GM23338 (cell line): ENCODE measurements at regions not wholly inside any gene's neighbourhood (a gene's known extent, or its start where the extent isn't known, plus 50 kb on each side); places are given as distances from the start of the nearest gene placed in this dataset.

Experiments used
- CREB1 ChIP-seq: fragments of 250-450 bp; sonication (Bioruptor Pico); IDR thresholded peaks from 2 replicates; pipeline ENCODE4 v1.5.0; 2020; ENCODE audit warnings: low read depth, mild to moderate bottlenecking, moderate library complexity
- EZH2 ChIP-seq: fragments of 200-600 bp; sonication (generic); IDR thresholded peaks from one replicate; pipeline ENCODE4 v1.8.0; 2017; ENCODE audit warnings: antibody characterized with exemption, mild to moderate bottlenecking, low read depth; ENCODE audit not compliant: unreplicated experiment
- EZH2phosphoT487 ChIP-seq: fragments of 200-600 bp; sonication (generic); IDR thresholded peaks from one replicate; pipeline ENCODE4 v1.8.1; 2018; ENCODE audit warnings: antibody characterized with exemption; ENCODE audit not compliant: unreplicated experiment
- JUNB ChIP-seq: IDR thresholded peaks from one replicate; pipeline ENCODE4 v1.6.1; 2016; ENCODE audit warnings: antibody characterized with exemption; ENCODE audit not compliant: unreplicated experiment
- POLR2AphosphoS5 ChIP-seq: IDR thresholded peaks from 2 replicates; pipeline ENCODE4 v1.6.1; 2016; ENCODE audit warnings: antibody characterized with exemption, low read depth
- REST ChIP-seq: IDR thresholded peaks from one replicate; pipeline ENCODE4 v1.6.1; 2018; ENCODE audit warnings: antibody characterized with exemption; ENCODE audit not compliant: unreplicated experiment
- STAT1 ChIP-seq: IDR thresholded peaks from one replicate; pipeline ENCODE4 v1.6.1; 2016; ENCODE audit warnings: antibody characterized with exemption; ENCODE audit not compliant: unreplicated experiment
- ZNF114 ChIP-seq: fragments of 250-450 bp; sonication (Bioruptor Pico); IDR thresholded peaks from 2 replicates; pipeline ENCODE4 v1.5.0; 2020; ENCODE audit warnings: mild to moderate bottlenecking, moderate library complexity
- ZNF331 ChIP-seq: fragments of 250-450 bp; sonication (Bioruptor Pico); IDR thresholded peaks from 2 replicates; pipeline ENCODE4 v1.5.0; 2020; ENCODE audit warnings: low read depth, mild to moderate bottlenecking, moderate library complexity
- TF ChIP-seq, protein P1 (sequence below), 2 experiments: fragments of 200-600 bp in 1 of 2; sonication (generic) in 1 of 2; conservative IDR thresholded peaks; 2 replicates each; pipeline versions ENCODE4 v1.5.1 to v1.6.1; 2016 to 2017; ENCODE audit warnings: antibody characterized with exemption in 2 of 2, low read depth in 2 of 2, mild to moderate bottlenecking in 2 of 2, moderate library complexity in 1 of 2
- TF ChIP-seq, protein P2 (sequence below): IDR thresholded peaks from 2 replicates; pipeline ENCODE4 v1.6.1; 2016; ENCODE audit warnings: antibody characterized with exemption
- TF ChIP-seq, protein P3 (sequence below): fragments of 250-450 bp; sonication (Bioruptor Pico); IDR thresholded peaks from 2 replicates; pipeline ENCODE4 v1.5.0; 2020; ENCODE audit warnings: mild to moderate bottlenecking, moderate library complexity

DNA sequence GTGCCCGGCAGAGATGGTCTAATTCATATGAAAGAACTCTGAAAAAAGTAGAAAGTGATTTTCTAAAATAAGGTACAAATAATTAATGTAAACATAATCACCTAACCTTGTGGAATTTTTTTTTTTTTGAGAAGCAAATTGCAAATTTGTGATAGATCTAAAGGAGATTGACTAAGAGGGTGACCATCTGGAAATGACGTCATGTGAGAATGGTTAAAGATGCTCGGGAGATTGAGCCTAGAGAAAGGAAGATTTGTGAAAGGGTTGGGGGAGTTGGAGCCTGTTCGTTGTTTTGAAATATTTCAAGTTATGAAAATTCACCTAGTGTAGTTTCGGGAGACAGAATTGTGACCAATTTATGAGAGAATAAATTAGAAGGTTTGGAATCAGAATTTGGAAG lies 115.7 kb upstream of the ANK2 start:
- TF ChIP-seq EZH2 (no peak), EZH2phosphoT487 (no peak), REST (no peak), POLR2AphosphoS5 (no peak), CREB1 (CRISPR knock-in tag) (no peak), STAT1 (no peak), JUNB (no peak), ZNF114 (CRISPR knock-in tag) (no peak), ZNF331 (CRISPR knock-in tag) (no peak)
- TF ChIP-seq, protein P1, sequence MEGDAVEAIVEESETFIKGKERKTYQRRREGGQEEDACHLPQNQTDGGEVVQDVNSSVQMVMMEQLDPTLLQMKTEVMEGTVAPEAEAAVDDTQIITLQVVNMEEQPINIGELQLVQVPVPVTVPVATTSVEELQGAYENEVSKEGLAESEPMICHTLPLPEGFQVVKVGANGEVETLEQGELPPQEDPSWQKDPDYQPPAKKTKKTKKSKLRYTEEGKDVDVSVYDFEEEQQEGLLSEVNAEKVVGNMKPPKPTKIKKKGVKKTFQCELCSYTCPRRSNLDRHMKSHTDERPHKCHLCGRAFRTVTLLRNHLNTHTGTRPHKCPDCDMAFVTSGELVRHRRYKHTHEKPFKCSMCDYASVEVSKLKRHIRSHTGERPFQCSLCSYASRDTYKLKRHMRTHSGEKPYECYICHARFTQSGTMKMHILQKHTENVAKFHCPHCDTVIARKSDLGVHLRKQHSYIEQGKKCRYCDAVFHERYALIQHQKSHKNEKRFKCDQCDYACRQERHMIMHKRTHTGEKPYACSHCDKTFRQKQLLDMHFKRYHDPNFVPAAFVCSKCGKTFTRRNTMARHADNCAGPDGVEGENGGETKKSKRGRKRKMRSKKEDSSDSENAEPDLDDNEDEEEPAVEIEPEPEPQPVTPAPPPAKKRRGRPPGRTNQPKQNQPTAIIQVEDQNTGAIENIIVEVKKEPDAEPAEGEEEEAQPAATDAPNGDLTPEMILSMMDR (conservative IDR thresholded peaks at IDR 0.05; ENCODE audit: low read depth in 2 of 2), result no peak
- TF ChIP-seq, protein P2, sequence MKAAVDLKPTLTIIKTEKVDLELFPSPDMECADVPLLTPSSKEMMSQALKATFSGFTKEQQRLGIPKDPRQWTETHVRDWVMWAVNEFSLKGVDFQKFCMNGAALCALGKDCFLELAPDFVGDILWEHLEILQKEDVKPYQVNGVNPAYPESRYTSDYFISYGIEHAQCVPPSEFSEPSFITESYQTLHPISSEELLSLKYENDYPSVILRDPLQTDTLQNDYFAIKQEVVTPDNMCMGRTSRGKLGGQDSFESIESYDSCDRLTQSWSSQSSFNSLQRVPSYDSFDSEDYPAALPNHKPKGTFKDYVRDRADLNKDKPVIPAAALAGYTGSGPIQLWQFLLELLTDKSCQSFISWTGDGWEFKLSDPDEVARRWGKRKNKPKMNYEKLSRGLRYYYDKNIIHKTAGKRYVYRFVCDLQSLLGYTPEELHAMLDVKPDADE, result no peak
- TF ChIP-seq, protein P3, sequence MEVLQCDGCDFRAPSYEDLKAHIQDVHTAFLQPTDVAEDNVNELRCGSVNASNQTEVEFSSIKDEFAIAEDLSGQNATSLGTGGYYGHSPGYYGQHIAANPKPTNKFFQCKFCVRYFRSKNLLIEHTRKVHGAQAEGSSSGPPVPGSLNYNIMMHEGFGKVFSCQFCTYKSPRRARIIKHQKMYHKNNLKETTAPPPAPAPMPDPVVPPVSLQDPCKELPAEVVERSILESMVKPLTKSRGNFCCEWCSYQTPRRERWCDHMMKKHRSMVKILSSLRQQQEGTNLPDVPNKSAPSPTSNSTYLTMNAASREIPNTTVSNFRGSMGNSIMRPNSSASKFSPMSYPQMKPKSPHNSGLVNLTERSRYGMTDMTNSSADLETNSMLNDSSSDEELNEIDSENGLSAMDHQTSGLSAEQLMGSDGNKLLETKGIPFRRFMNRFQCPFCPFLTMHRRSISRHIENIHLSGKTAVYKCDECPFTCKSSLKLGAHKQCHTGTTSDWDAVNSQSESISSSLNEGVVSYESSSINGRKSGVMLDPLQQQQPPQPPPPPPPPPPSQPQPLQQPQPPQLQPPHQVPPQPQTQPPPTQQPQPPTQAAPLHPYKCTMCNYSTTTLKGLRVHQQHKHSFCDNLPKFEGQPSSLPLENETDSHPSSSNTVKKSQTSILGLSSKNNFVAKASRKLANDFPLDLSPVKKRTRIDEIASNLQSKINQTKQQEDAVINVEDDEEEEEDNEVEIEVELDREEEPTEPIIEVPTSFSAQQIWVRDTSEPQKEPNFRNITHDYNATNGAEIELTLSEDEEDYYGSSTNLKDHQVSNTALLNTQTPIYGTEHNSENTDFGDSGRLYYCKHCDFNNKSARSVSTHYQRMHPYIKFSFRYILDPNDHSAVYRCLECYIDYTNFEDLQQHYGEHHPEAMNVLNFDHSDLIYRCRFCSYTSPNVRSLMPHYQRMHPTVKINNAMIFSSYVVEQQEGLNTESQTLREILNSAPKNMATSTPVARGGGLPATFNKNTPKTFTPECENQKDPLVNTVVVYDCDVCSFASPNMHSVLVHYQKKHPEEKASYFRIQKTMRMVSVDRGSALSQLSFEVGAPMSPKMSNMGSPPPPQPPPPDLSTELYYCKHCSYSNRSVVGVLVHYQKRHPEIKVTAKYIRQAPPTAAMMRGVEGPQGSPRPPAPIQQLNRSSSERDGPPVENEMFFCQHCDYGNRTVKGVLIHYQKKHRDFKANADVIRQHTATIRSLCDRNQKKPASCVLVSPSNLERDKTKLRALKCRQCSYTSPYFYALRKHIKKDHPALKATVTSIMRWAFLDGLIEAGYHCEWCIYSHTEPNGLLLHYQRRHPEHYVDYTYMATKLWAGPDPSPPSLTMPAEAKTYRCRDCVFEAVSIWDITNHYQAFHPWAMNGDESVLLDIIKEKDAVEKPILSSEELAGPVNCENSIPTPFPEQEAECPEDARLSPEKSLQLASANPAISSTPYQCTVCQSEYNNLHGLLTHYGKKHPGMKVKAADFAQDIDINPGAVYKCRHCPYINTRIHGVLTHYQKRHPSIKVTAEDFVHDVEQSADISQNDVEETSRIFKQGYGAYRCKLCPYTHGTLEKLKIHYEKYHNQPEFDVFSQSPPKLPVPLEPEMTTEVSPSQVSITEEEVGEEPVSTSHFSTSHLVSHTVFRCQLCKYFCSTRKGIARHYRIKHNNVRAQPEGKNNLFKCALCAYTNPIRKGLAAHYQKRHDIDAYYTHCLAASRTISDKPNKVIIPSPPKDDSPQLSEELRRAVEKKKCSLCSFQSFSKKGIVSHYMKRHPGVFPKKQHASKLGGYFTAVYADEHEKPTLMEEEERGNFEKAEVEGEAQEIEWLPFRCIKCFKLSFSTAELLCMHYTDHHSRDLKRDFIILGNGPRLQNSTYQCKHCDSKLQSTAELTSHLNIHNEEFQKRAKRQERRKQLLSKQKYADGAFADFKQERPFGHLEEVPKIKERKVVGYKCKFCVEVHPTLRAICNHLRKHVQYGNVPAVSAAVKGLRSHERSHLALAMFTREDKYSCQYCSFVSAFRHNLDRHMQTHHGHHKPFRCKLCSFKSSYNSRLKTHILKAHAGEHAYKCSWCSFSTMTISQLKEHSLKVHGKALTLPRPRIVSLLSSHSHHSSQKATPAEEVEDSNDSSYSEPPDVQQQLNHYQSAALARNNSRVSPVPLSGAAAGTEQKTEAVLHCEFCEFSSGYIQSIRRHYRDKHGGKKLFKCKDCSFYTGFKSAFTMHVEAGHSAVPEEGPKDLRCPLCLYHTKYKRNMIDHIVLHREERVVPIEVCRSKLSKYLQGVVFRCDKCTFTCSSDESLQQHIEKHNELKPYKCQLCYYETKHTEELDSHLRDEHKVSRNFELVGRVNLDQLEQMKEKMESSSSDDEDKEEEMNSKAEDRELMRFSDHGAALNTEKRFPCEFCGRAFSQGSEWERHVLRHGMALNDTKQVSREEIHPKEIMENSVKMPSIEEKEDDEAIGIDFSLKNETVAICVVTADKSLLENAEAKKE (CRISPR knock-in tag), result no peak
